ENCODE measurements at regions not wholly inside any gene's neighbourhood (a gene's known extent, or its start where the extent isn't known, plus 50 kb on each side); places are given as distances from the start of the nearest gene placed in this dataset.

GRCh38 chr5:69000216-69000919 lies 93.4 kb upstream of the SLC30A5 start:
- no peak overlapping the region for H3K27ac ChIP-seq (ENCODE audit: low read depth, low read length)
- H3K9ac ChIP-seq (ENCODE audit: low read length in 5 of 5) = no peak overlapping the region
- no peaks in the 10 kb centered on the region for H3K36me3 ChIP-seq (ENCODE audit: control insufficient read depth in 5 of 5, insufficient read depth in 5 of 5, low read length in 5 of 5)
- no peak overlapping the region for H3K4me3 ChIP-seq (ENCODE audit: low read depth in 1 of 5, low read length in 5 of 5)
- H3K4me1 ChIP-seq (ENCODE audit: control insufficient read depth in 5 of 5, insufficient read depth in 5 of 5, low read length in 5 of 5) = no peaks in the 10 kb centered on the region
- no peaks in the 10 kb centered on the region for H3K9me3 ChIP-seq (ENCODE audit: control insufficient read depth in 5 of 5, low read length in 5 of 5)
- peaks cover 0 to 2% (median 0%) of the 10 kb centered on the region in 5 donors for H3K27me3 ChIP-seq (ENCODE audit: control insufficient read depth in 5 of 5, insufficient read depth in 4 of 5, low read length in 5 of 5)

DNA sequence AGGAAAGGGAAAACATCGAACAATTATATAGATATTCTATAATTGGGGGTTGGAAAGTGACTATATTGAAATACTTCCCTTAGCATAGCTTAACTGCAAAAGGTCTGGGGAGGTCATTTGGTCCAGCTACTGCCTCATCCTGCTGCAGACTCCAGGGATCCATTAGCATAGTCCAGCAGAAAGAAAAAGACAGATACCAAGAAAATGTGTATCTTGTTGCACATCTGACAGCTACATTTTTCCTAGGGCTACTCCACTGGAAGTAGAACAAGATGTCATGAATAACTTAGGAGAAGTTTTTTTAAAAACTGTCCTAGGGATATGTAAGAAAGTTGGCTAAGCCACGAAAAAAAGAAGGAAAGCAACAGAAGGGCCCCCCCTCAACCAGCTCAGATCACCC lies 92.9 kb upstream of the SLC30A5 start:
- H3K4me3 ChIP-seq (ENCODE audit: low read depth in 1 of 5, low read length in 5 of 5) = no peak overlapping the region

DNA sequence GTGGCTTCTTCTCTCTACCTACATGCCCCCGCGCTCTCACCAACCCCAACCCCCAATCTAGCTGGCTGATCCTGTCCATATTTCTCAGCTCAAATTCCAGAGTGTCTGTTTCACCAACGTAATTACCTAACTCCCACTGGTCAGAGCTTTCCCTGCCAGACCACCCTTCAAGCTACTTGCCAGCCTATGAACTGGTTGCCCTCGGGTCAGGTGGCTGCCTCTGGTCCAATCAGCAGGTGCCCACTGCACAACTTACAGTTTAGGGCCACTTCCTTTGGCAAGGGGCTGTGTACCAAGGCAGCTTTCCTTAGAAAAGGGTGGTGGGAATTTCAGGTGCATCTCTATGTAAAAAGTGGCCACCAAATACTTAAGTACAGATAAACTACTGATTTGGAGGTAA lies 92.2 kb upstream of the SLC30A5 start:
- Histone ChIP-seq H3K27me3 (ENCODE audit: control insufficient read depth in 5 of 5, insufficient read depth in 4 of 5, low read length in 5 of 5) (peaks cover 0 to 2% (median 0%) of the 10 kb centered on the region in 5 donors), H3K4me1 (ENCODE audit: control insufficient read depth in 5 of 5, insufficient read depth in 5 of 5, low read length in 5 of 5) (no peaks in the 10 kb centered on the region), H3K27ac (ENCODE audit: low read depth, low read length) (no peak overlapping the region), H3K9ac (ENCODE audit: low read length in 5 of 5) (no peak overlapping the region), H3K4me3 (ENCODE audit: low read depth in 1 of 5, low read length in 5 of 5) (no peak overlapping the region), H3K9me3 (ENCODE audit: control insufficient read depth in 5 of 5, low read length in 5 of 5) (no peaks in the 10 kb centered on the region), H3K36me3 (ENCODE audit: control insufficient read depth in 5 of 5, insufficient read depth in 5 of 5, low read length in 5 of 5) (no peaks in the 10 kb centered on the region)

More for the DNA sequence above, 92.9 kb upstream of the SLC30A5 start:
- H3K9me3 ChIP-seq (ENCODE audit: control insufficient read depth in 5 of 5, low read length in 5 of 5) = no peaks in the 10 kb centered on the region
- peaks cover 0 to 2% (median 0%) of the 10 kb centered on the region in 5 donors for H3K27me3 ChIP-seq (ENCODE audit: control insufficient read depth in 5 of 5, insufficient read depth in 4 of 5, low read length in 5 of 5)
- H3K36me3 ChIP-seq (ENCODE audit: control insufficient read depth in 5 of 5, insufficient read depth in 5 of 5, low read length in 5 of 5) = no peaks in the 10 kb centered on the region
- no peak overlapping the region for H3K9ac ChIP-seq (ENCODE audit: low read length in 5 of 5)
- no peaks in the 10 kb centered on the region for H3K4me1 ChIP-seq (ENCODE audit: control insufficient read depth in 5 of 5, insufficient read depth in 5 of 5, low read length in 5 of 5)
- H3K27ac ChIP-seq (ENCODE audit: low read depth, low read length) = no peak overlapping the region

- Histone ChIP-seq H3K9ac (ENCODE audit: low read length in 5 of 5) (no peak overlapping the region), H3K4me1 (ENCODE audit: control insufficient read depth in 5 of 5, insufficient read depth in 5 of 5, low read length in 5 of 5) (no peaks in the 10 kb centered on the region), H3K9me3 (ENCODE audit: control insufficient read depth in 5 of 5, low read length in 5 of 5) (no peaks in the 10 kb centered on the region), H3K27me3 (ENCODE audit: control insufficient read depth in 5 of 5, insufficient read depth in 4 of 5, low read length in 5 of 5) (peaks cover 0 to 2% (median 0%) of the 10 kb centered on the region in 5 donors), H3K4me3 (ENCODE audit: low read depth in 1 of 5, low read length in 5 of 5) (no peak overlapping the region), H3K36me3 (ENCODE audit: control insufficient read depth in 5 of 5, insufficient read depth in 5 of 5, low read length in 5 of 5) (no peaks in the 10 kb centered on the region), H3K27ac (ENCODE audit: low read depth, low read length) (no peak overlapping the region)
Measured at GRCh38 chr5:69004127-69004526, 89.7 kb upstream of the SLC30A5 start.

DNA sequence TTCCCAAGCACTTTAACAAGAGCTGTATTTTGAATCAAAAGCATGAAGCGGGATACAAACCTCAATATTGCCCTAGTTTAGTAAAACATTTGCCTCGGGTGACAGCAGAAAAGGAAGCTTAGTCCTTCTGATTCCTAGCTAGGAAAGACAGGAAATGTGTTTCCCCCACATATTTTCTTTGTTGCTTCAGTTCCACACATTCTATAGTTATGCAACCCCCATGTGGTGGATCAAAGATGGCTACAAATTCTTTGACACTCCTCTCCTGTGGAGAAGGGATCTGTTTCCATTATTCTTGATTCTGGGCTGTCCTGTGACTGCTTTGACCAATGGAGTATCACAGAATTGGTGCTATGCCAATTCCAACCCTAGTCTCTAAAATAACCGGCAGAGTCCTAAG lies 89.1 kb upstream of the SLC30A5 start:
- Histone ChIP-seq H3K36me3 (ENCODE audit: control insufficient read depth in 5 of 5, insufficient read depth in 5 of 5, low read length in 5 of 5) (no peaks in the 10 kb centered on the region), H3K4me3 (ENCODE audit: low read depth in 1 of 5, low read length in 5 of 5) (no peak overlapping the region), H3K27ac (ENCODE audit: low read depth, low read length) (no peak overlapping the region), H3K9me3 (ENCODE audit: control insufficient read depth in 5 of 5, low read length in 5 of 5) (no peaks in the 10 kb centered on the region), H3K4me1 (ENCODE audit: control insufficient read depth in 5 of 5, insufficient read depth in 5 of 5, low read length in 5 of 5) (no peaks in the 10 kb centered on the region), H3K9ac (ENCODE audit: low read length in 5 of 5) (no peak overlapping the region), H3K27me3 (ENCODE audit: control insufficient read depth in 5 of 5, insufficient read depth in 4 of 5, low read length in 5 of 5) (peaks cover 0 to 2% (median 0%) of the 10 kb centered on the region in 5 donors)

DNA sequence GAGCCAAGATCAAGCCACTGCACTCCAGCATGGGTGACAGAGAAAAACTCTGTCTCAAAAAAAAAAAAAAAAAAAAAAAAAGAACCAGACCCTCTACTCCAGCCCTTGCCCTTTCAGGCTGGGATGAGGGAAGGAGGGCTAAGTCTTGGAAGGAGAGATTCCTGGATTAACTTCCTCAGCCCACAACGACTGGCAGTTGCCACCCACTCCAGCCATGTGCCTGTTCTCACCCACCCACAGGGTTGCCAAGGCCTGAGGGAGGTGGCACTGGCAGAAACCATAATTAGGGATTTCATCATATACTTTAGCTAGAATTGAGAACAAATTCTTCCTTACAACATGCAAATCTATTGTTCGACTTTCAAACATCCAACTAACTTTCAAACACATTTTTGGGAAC lies 87.8 kb upstream of the SLC30A5 start:
- Histone ChIP-seq H3K27ac (ENCODE audit: low read depth, low read length) (no peak overlapping the region), H3K9ac (ENCODE audit: low read length in 5 of 5) (no peak overlapping the region), H3K36me3 (ENCODE audit: control insufficient read depth in 5 of 5, insufficient read depth in 5 of 5, low read length in 5 of 5) (no peaks in the 10 kb centered on the region), H3K9me3 (ENCODE audit: control insufficient read depth in 5 of 5, low read length in 5 of 5) (no peaks in the 10 kb centered on the region), H3K4me3 (ENCODE audit: low read depth in 1 of 5, low read length in 5 of 5) (no peak overlapping the region), H3K27me3 (ENCODE audit: control insufficient read depth in 5 of 5, insufficient read depth in 4 of 5, low read length in 5 of 5) (peaks cover 0 to 2% (median 0%) of the 10 kb centered on the region in 5 donors), H3K4me1 (ENCODE audit: control insufficient read depth in 5 of 5, insufficient read depth in 5 of 5, low read length in 5 of 5) (no peaks in the 10 kb centered on the region)

DNA sequence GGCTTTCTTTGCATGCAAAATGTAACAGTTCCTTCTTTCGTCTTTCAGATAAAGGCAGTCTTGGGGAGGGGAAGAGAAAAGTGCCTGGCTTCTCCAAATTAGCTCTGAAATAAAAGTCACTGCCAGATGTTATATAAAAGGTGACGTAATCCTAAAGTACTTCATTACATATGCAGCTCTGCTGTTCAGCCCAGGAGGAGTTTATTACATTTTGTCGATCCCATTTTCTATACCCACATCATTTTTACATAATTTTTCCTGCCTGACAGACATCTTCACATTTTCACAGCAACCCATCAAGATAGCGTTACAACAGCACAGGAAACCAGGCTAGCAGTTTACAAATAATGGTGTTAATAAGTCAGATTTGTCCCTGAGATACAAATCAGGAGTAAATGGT lies 86.7 kb upstream of the SLC30A5 start:
- Histone ChIP-seq H3K4me3 (ENCODE audit: low read depth in 1 of 5, low read length in 5 of 5) (no peak overlapping the region), H3K27me3 (ENCODE audit: control insufficient read depth in 5 of 5, insufficient read depth in 4 of 5, low read length in 5 of 5) (no peaks in the 10 kb centered on the region), H3K9ac (ENCODE audit: low read length in 5 of 5) (no peak overlapping the region), H3K27ac (ENCODE audit: low read depth, low read length) (no peak overlapping the region), H3K4me1 (ENCODE audit: control insufficient read depth in 5 of 5, insufficient read depth in 5 of 5, low read length in 5 of 5) (no peaks in the 10 kb centered on the region), H3K36me3 (ENCODE audit: control insufficient read depth in 5 of 5, insufficient read depth in 5 of 5, low read length in 5 of 5) (no peaks in the 10 kb centered on the region), H3K9me3 (ENCODE audit: control insufficient read depth in 5 of 5, low read length in 5 of 5) (no peaks in the 10 kb centered on the region)

- Histone ChIP-seq H3K4me3 (ENCODE audit: low read depth in 1 of 5, low read length in 5 of 5) (no peak overlapping the region), H3K27ac (ENCODE audit: low read depth, low read length) (no peak overlapping the region), H3K9ac (ENCODE audit: low read length in 5 of 5) (no peak overlapping the region), H3K4me1 (ENCODE audit: control insufficient read depth in 5 of 5, insufficient read depth in 5 of 5, low read length in 5 of 5) (no peaks in the 10 kb centered on the region), H3K27me3 (ENCODE audit: control insufficient read depth in 5 of 5, insufficient read depth in 4 of 5, low read length in 5 of 5) (no peaks in the 10 kb centered on the region), H3K9me3 (ENCODE audit: control insufficient read depth in 5 of 5, low read length in 5 of 5) (no peaks in the 10 kb centered on the region), H3K36me3 (ENCODE audit: control insufficient read depth in 5 of 5, insufficient read depth in 5 of 5, low read length in 5 of 5) (no peaks in the 10 kb centered on the region)
Measured at GRCh38 chr5:69007726-69008368, 86.0 kb upstream of the SLC30A5 start.

DNA sequence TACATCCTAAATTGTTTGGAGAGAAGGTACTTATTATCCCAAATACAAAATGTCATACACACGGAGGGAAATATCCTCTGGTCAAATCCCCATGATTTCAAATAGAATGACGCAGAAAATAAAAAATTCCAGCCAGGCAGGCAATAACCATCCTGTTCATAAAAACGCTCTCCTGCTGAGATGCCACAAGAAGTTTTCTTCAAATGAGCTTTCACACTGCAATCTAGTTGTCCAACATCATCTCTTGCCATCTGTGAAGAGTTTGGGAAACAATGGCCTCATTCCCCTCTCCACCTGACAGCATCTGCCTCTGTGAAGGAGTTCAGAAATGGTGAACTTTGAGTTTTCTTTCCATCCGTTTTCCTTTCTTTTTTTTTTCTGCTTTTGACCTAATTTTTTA lies 83.3 kb upstream of the SLC30A5 start:
- Histone ChIP-seq H3K4me3 (ENCODE audit: low read depth in 1 of 5, low read length in 5 of 5) (no peak overlapping the region), H3K4me1 (ENCODE audit: control insufficient read depth in 5 of 5, insufficient read depth in 5 of 5, low read length in 5 of 5) (no peaks in the 10 kb centered on the region), H3K36me3 (ENCODE audit: control insufficient read depth in 5 of 5, insufficient read depth in 5 of 5, low read length in 5 of 5) (no peaks in the 10 kb centered on the region), H3K9ac (ENCODE audit: low read length in 5 of 5) (no peak overlapping the region), H3K27me3 (ENCODE audit: control insufficient read depth in 5 of 5, insufficient read depth in 4 of 5, low read length in 5 of 5) (no peaks in the 10 kb centered on the region), H3K9me3 (ENCODE audit: control insufficient read depth in 5 of 5, low read length in 5 of 5) (no peaks in the 10 kb centered on the region), H3K27ac (ENCODE audit: low read depth, low read length) (no peak overlapping the region)

- H3K9me3 ChIP-seq (ENCODE audit: control insufficient read depth in 5 of 5, low read length in 5 of 5) = no peaks in the 10 kb centered on the region
- H3K9ac ChIP-seq (ENCODE audit: low read length in 5 of 5) = no peak overlapping the region
- H3K4me1 ChIP-seq (ENCODE audit: control insufficient read depth in 5 of 5, insufficient read depth in 5 of 5, low read length in 5 of 5) = no peaks in the 10 kb centered on the region
- no peak overlapping the region for H3K27ac ChIP-seq (ENCODE audit: low read depth, low read length)
- H3K36me3 ChIP-seq (ENCODE audit: control insufficient read depth in 5 of 5, insufficient read depth in 5 of 5, low read length in 5 of 5) = no peaks in the 10 kb centered on the region
- no peaks in the 10 kb centered on the region for H3K27me3 ChIP-seq (ENCODE audit: control insufficient read depth in 5 of 5, insufficient read depth in 4 of 5, low read length in 5 of 5)
- H3K4me3 ChIP-seq (ENCODE audit: low read depth in 1 of 5, low read length in 5 of 5) = no peak overlapping the region
Measured at GRCh38 chr5:69011910-69012309, 81.9 kb upstream of the SLC30A5 start.

Data from subcutaneous abdominal adipose tissue (tissue), 5 donors.